HG02852 (cell line): ENCODE measurements at regions not wholly inside any gene's neighbourhood (a gene's known extent, or its start where the extent isn't known, plus 50 kb on each side); places are given as distances from the start of the nearest gene placed in this dataset.
"Not testable (repeated sequence)": the region's sequence is repeated elsewhere in the genome, so short reads cannot be mapped to it uniquely, and the experiment has no call there.

ENCODE experiments used
- ATAC-seq: cut with Tn5 transposase; IDR thresholded peaks from one replicate; pipeline ENCODE4 v1.9.1; 2021; ENCODE audit warnings: mild to moderate bottlenecking, moderate library complexity; ENCODE audit not compliant: unreplicated experiment

- ATAC-seq = no peak
These were observed 62.8 kb upstream of the GRIA3 start for GRCh38 chrX:123121241-123121640.

DNA sequence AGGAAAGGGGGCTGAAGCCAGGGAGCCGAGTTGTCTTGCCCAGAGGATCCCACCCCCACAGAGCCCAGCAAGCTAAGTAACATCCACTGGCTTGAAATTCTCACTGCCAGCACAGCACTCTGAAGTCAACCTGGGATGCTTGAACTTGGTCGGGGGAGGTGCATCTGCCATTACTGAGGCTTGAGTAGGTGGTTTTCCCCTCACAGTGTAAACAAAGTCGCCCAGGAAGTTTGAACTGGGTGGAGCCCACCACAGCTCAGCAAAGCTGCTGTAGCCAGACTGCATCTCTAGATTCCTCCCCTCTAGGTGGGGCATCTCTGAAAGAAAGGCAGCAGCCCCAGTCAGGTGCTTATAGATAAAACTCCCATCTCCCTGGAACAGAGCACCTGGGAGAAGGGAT lies 54.3 kb upstream of the GRIA3 start:
- not testable (repeated sequence) for ATAC-seq
